A673 (cell line): ENCODE measurements at regions not wholly inside any gene's neighbourhood (a gene's known extent, or its start where the extent isn't known, plus 50 kb on each side); places are given as distances from the start of the nearest gene placed in this dataset.

ENCODE experiments used
- BruUV-seq: library from RNA; stranded (reverse); fragments of 400-500 nt; replicated peaks from 2 replicates; lab custom pipeline; 2021; lab: Mats Ljungman, UMichigan
- CTCF ChIA-PET: fragments of 300-600 bp; sonication (Branson Sonifier 250); formaldehyde crosslinking; loops from one replicate; lab custom pipeline; 2022; ENCODE audit warnings: antibody characterized with exemption; lab: Charles Lee
- POLR2A ChIA-PET: fragments of 300-600 bp; sonication (Branson Sonifier 250); formaldehyde crosslinking; loops from one replicate; lab custom pipeline; 2022; ENCODE audit warnings: antibody characterized with exemption; ENCODE audit not compliant: low non-redundant PET; lab: Charles Lee
- DNase-seq: peaks from one replicate; pipeline ENCODE4 v3.0.0-alpha.2; 2015; ENCODE audit warnings: low spot score
- H3K27ac ChIP-seq: fragments of 200-600 bp; sonication (generic); 2 replicates; pipeline ENCODE4 v1.5.1; 2016; ENCODE audit warnings: mixed run types, low read depth, mild to moderate bottlenecking, mixed read lengths, antibody characterized with exemption, low read length; ENCODE audit not compliant: poor library complexity, severe bottlenecking
- H3K27me3 ChIP-seq: fragments of 200-600 bp; sonication (generic); replicated peaks from 2 replicates; pipeline ENCODE4 v1.6.1; 2017; ENCODE audit warnings: mixed run types, low read depth, mild to moderate bottlenecking, mixed read lengths, antibody characterized with exemption, low read length; ENCODE audit not compliant: insufficient read depth, poor library complexity
- H3K36me3 ChIP-seq: fragments of 200-600 bp; sonication (generic); 2 replicates; pipeline ENCODE4 v1.6.1; 2016; ENCODE audit warnings: mixed run types, mild to moderate bottlenecking, mixed read lengths, antibody characterized with exemption, low read length; ENCODE audit not compliant: insufficient read depth, poor library complexity, severe bottlenecking
- H3K4me1 ChIP-seq: fragments of 200-600 bp; sonication (generic); 2 replicates; pipeline ENCODE4 v1.6.1; 2017; ENCODE audit warnings: mixed run types, mild to moderate bottlenecking, mixed read lengths, antibody characterized with exemption, low read length; ENCODE audit not compliant: insufficient read depth, poor library complexity, severe bottlenecking
- H3K4me3 ChIP-seq: fragments of 200-600 bp; sonication (generic); 2 replicates; pipeline ENCODE4 v1.5.1; 2016; ENCODE audit warnings: low read depth, mixed run types, mild to moderate bottlenecking, mixed read lengths, low read length; ENCODE audit not compliant: poor library complexity, severe bottlenecking
- H3K9me3 ChIP-seq: fragments of 200-600 bp; sonication (generic); 2 replicates; pipeline ENCODE4 v1.6.1; 2016; ENCODE audit warnings: mixed run types, low read depth, mild to moderate bottlenecking, mixed read lengths, antibody characterized with exemption, low read length; ENCODE audit not compliant: poor library complexity, severe bottlenecking
- EZH2 ChIP-seq: fragments of 200-600 bp; sonication (generic); IDR thresholded peaks from 2 replicates; pipeline ENCODE4 v1.6.1; 2017; ENCODE audit warnings: borderline replicate concordance, low read depth, mild to moderate bottlenecking, mixed read lengths, antibody characterized with exemption, low read length; ENCODE audit not compliant: poor library complexity, severe bottlenecking
- intact Hi-C: fragments of 100-400 bp; cut with micrococcal nuclease; formaldehyde crosslinking; loops from one replicate; pipeline ENCODE4 v1.10.0; 2022; ENCODE audit not compliant: unreplicated experiment
- TF ChIP-seq, protein P1 (sequence below): fragments of 300-800, 200-600 bp; sonication (generic); conservative IDR thresholded peaks from 2 replicates; pipeline ENCODE4 v1.5.1; 2017; ENCODE audit warnings: low read depth, mild to moderate bottlenecking, antibody characterized with exemption, low read length, moderate library complexity, mixed read lengths

DNA sequence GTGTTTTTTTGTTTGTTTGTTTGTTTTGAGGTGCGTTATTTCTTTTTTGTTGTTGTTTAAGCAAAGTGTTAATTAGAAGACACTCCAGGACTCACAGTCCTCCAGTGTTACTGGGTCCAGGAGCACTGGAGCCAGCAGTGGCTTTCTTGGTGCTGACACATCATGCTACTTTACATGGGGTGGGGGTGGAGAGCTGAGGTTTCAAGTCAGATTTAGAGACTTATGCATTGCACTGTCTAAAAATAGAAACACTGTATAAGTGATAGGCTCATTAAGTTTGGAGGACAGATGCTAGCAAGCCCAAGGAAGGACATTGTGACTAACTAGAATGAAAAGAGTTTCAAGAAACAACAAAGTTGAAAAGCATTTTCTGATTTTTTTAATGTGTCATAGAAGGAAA lies 2209.2 kb downstream of the MAT2B start:
- H3K27ac ChIP-seq = no peak overlapping the region
- no peak for DNase-seq
- no peaks in the 10 kb centered on the region for H3K36me3 ChIP-seq
- ChIA-PET CTCF (no interaction called here), POLR2A (no interaction called here)
- intact Hi-C loops = no loop called here
- H3K4me1 ChIP-seq = no peaks in the 10 kb centered on the region
- H3K27me3 ChIP-seq = peaks cover 6% of the 10 kb centered on the region
- no TSS peak for BruUV-seq
- no peak for TF ChIP-seq EZH2
- TF ChIP-seq, protein P1, sequence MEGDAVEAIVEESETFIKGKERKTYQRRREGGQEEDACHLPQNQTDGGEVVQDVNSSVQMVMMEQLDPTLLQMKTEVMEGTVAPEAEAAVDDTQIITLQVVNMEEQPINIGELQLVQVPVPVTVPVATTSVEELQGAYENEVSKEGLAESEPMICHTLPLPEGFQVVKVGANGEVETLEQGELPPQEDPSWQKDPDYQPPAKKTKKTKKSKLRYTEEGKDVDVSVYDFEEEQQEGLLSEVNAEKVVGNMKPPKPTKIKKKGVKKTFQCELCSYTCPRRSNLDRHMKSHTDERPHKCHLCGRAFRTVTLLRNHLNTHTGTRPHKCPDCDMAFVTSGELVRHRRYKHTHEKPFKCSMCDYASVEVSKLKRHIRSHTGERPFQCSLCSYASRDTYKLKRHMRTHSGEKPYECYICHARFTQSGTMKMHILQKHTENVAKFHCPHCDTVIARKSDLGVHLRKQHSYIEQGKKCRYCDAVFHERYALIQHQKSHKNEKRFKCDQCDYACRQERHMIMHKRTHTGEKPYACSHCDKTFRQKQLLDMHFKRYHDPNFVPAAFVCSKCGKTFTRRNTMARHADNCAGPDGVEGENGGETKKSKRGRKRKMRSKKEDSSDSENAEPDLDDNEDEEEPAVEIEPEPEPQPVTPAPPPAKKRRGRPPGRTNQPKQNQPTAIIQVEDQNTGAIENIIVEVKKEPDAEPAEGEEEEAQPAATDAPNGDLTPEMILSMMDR = no peak
- H3K9me3 ChIP-seq = no peaks in the 10 kb centered on the region
- no peak overlapping the region for H3K4me3 ChIP-seq

DNA sequence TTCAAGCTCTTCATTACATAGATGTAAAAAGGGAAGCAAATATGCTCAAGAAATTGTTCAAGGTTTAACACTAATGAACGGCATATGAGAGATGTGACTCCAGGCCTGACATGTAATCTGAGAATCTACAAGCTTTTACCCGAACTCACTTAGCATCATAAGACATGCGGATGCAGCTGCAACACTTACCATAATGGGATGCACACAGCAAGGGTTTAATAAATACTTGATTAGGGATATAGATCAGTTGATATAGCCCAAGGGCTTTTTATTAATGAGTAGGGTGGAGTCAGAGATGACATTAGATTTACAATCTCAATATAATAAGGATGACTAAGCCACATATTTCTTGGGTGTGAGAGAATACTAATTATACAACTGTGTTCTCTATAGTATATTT lies 2215.5 kb downstream of the MAT2B start:
- Histone ChIP-seq H3K4me3 (no peak overlapping the region), H3K4me1 (no peaks in the 10 kb centered on the region), H3K9me3 (no peaks in the 10 kb centered on the region), H3K36me3 (no peaks in the 10 kb centered on the region), H3K27ac (no peak overlapping the region), H3K27me3 (peaks cover 8% of the 10 kb centered on the region)
- ChIA-PET POLR2A (no interaction called here), CTCF (no interaction called here)
- no TSS peak for BruUV-seq
- TF ChIP-seq, protein P1 = no peak
- no peak for TF ChIP-seq EZH2
- intact Hi-C loops = no loop called here
- no peak for DNase-seq

DNA sequence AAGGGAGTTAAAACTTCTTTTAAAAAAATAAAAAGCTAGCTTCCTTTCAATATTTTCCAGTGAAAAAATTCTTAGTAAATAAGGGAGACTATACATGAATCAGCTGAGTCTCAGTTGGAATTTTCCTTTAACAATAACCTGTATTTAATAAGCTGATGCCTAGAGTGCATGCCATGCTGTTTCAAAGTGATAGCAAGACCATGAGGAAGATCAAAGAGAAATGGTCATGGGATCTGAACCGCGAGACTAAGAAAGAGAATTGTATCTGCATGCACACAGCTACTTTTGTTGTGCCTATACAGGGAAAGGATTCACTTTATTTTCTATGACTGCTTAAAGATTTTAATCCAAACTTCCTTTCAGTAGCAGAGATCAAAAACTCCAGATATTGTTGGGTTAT lies 2217.0 kb downstream of the MAT2B start:
- Histone ChIP-seq H3K27ac (no peak overlapping the region), H3K9me3 (no peaks in the 10 kb centered on the region), H3K4me3 (no peak overlapping the region), H3K36me3 (no peaks in the 10 kb centered on the region), H3K4me1 (no peaks in the 10 kb centered on the region), H3K27me3 (peaks cover 8% of the 10 kb centered on the region)
- BruUV-seq = no TSS peak
- no peak for DNase-seq
- POLR2A ChIA-PET = no interaction called here
- intact Hi-C loops = no loop called here
- CTCF ChIA-PET = no interaction called here
- TF ChIP-seq, protein P1 = no peak
- no peak for TF ChIP-seq EZH2
